ENCODE measurements at regions not wholly inside any gene's neighbourhood (a gene's known extent, or its start where the extent isn't known, plus 50 kb on each side); places are given as distances from the start of the nearest gene placed in this dataset.

- Histone ChIP-seq H3K9me3 (ENCODE audit: control insufficient read depth, insufficient read depth, low read depth, low read length) (no peaks in the 10 kb centered on the region), H3K27me3 (ENCODE audit: control insufficient read depth, insufficient read depth, low read length) (no peaks in the 10 kb centered on the region), H3K36me3 (ENCODE audit: control insufficient read depth, insufficient read depth, low read length) (no peaks in the 10 kb centered on the region), H3K4me3 (ENCODE audit: low read depth in 2 of 2, low read length in 2 of 2) (no peak overlapping the region), H3K4me1 (ENCODE audit: control insufficient read depth, insufficient read depth, low read length) (no peaks in the 10 kb centered on the region), H3K27ac (ENCODE audit: low read length) (no peak overlapping the region)
- DNase-seq (ENCODE audit: low read depth, low spot score) (no peak), ATAC-seq (no peak)
- TF ChIP-seq TCF7L2 (IDR thresholded peaks at IDR 0.05; ENCODE audit: low read depth, low read length) (no peak), REST (IDR thresholded peaks at IDR 0.05; ENCODE audit: insufficient read depth in 1 of 2, low read depth in 2 of 2, low read length in 1 of 2) (no peak), POLR2AphosphoS5 (IDR thresholded peaks at IDR 0.05; ENCODE audit: low read depth, low read length) (no peak), CTCF (IDR thresholded peaks at IDR 0.05) (no peak), SIN3A (IDR thresholded peaks at IDR 0.05; ENCODE audit: borderline replicate concordance, insufficient read depth, low read depth, low read length) (no peak)
- POLR2A ChIA-PET = interaction anchor here (0.7 kb wide), 1 partner anchor 812 kb away, joined by 4 read pairs; no protein-coding TSS in a partner anchor
- no TSS peak for BruUV-seq (replicated peaks)
- CTCF ChIA-PET = no interaction called here
- in situ Hi-C loops (cut with HindIII; ENCODE audit: low pct_unique_long_range_greater_than_20kb, low sequenced_read_pairs) (no loop called here), intact Hi-C loops (cut with micrococcal nuclease; ENCODE audit: unreplicated experiment) (no loop called here)
Measured at GRCh38 chr4:23560748-23561147, 329.1 kb downstream of the PPARGC1A start.

GRCh38 chr4:23558101-23558500, 331.7 kb downstream of the PPARGC1A start:
- Histone ChIP-seq H3K4me1 (ENCODE audit: control insufficient read depth, insufficient read depth, low read length) (no peaks in the 10 kb centered on the region), H3K27me3 (ENCODE audit: control insufficient read depth, insufficient read depth, low read length) (no peaks in the 10 kb centered on the region), H3K27ac (ENCODE audit: low read length) (no peak overlapping the region), H3K4me3 (ENCODE audit: low read depth in 2 of 2, low read length in 2 of 2) (no peak overlapping the region), H3K36me3 (ENCODE audit: control insufficient read depth, insufficient read depth, low read length) (no peaks in the 10 kb centered on the region), H3K9me3 (ENCODE audit: control insufficient read depth, insufficient read depth, low read depth, low read length) (no peaks in the 10 kb centered on the region)
- ATAC-seq (no peak), DNase-seq (ENCODE audit: low read depth, low spot score) (no peak)
- intact Hi-C loops (cut with micrococcal nuclease; ENCODE audit: unreplicated experiment) = no loop called here
- CTCF ChIA-PET = no interaction called here
- in situ Hi-C loops (cut with HindIII; ENCODE audit: low pct_unique_long_range_greater_than_20kb, low sequenced_read_pairs) = no loop called here
- TF ChIP-seq SIN3A (IDR thresholded peaks at IDR 0.05; ENCODE audit: borderline replicate concordance, insufficient read depth, low read depth, low read length) = no peak
- TF ChIP-seq POLR2AphosphoS5 (IDR thresholded peaks at IDR 0.05; ENCODE audit: low read depth, low read length) = no peak
- TF ChIP-seq CTCF (IDR thresholded peaks at IDR 0.05) = no peak
- TF ChIP-seq TCF7L2 (IDR thresholded peaks at IDR 0.05; ENCODE audit: low read depth, low read length) = no peak
- TF ChIP-seq REST (IDR thresholded peaks at IDR 0.05; ENCODE audit: insufficient read depth in 1 of 2, low read depth in 2 of 2, low read length in 1 of 2) = no peak
- POLR2A ChIA-PET = no interaction called here
- BruUV-seq (replicated peaks) = no TSS peak
